ENCODE measurements at regions not wholly inside any gene's neighbourhood (a gene's known extent, or its start where the extent isn't known, plus 50 kb on each side); places are given as distances from the start of the nearest gene placed in this dataset.
A peak's percentile ranks its signal among the peaks of the same experiment; 100 is the strongest.
"Not testable (repeated sequence)": the region's sequence is repeated elsewhere in the genome, so short reads cannot be mapped to it uniquely, and the experiment has no call there.

- CTCF ChIA-PET: interaction anchor here (0.6 to 7.3 kb wide), 4 partner anchors 23 to 579 kb away, joined by 3 to 80 read pairs (median 3); partner anchors contain the start of gene PLK2
Observed at GRCh38 chr5:57884346-57885102, 401.9 kb upstream of the ACTBL2 start.

GRCh38 chr5:57880216-57880615 lies 397.6 kb upstream of the ACTBL2 start:
- Histone ChIP-seq H3K27ac (ENCODE audit: insufficient read depth in 1 of 2, low read depth in 1 of 2, low read length in 2 of 2, poor library complexity in 1 of 2, severe bottlenecking in 2 of 2) (no peak overlapping the region), H3K4me1 (ENCODE audit: control extremely low read depth in 1 of 4, control insufficient read depth in 4 of 4, insufficient read depth in 4 of 4, low read length in 3 of 4) (peaks cover 0 to 2% (median 0%) of the 10 kb centered on the region in 4 experiments), H3K4me3 (ENCODE audit: control insufficient read depth in 1 of 7, extremely low read depth in 1 of 7, insufficient read depth in 4 of 7, low read depth in 2 of 7, low read length in 6 of 7) (no peak overlapping the region), H3K9me3 (ENCODE audit: control extremely low read depth in 1 of 5, control insufficient read depth in 4 of 5, insufficient read depth in 2 of 5, low read depth in 1 of 5, low read length in 4 of 5) (no peaks in the 10 kb centered on the region), H3K27me3 (replicated peaks in 2 of 5; ENCODE audit: control insufficient read depth in 4 of 5, insufficient read depth in 5 of 5, low read length in 4 of 5) (no peaks in the 10 kb centered on the region), H3K36me3 (ENCODE audit: control insufficient read depth in 4 of 4, insufficient read depth in 4 of 4, low read length in 3 of 4) (no peaks in the 10 kb centered on the region)
- no peak for DNase-seq
- ChIA-PET POLR2A (no interaction called here), CTCF (interaction anchor here (1.0 to 1.6 kb wide), 2 partner anchors 10 to 580 kb away, joined by 4 to 7 read pairs; partner anchors contain the start of gene PLK2)
- WGBS (ENCODE audit: insufficient coverage): 100% methylated on average over 1 of the region's 2 CpGs

More at GRCh38 chr5:57884346-57885102, 401.9 kb upstream of the ACTBL2 start:
- POLR2A ChIA-PET: no interaction called here
- DNase-seq: no peak
- Histone ChIP-seq H3K27ac (ENCODE audit: insufficient read depth in 1 of 2, low read depth in 1 of 2, low read length in 2 of 2, poor library complexity in 1 of 2, severe bottlenecking in 2 of 2) (no peak overlapping the region), H3K9me3 (ENCODE audit: control extremely low read depth in 1 of 5, control insufficient read depth in 4 of 5, insufficient read depth in 2 of 5, low read depth in 1 of 5, low read length in 4 of 5) (no peaks in the 10 kb centered on the region), H3K4me3 (ENCODE audit: control insufficient read depth in 1 of 7, extremely low read depth in 1 of 7, insufficient read depth in 4 of 7, low read depth in 2 of 7, low read length in 6 of 7) (no peak overlapping the region), H3K27me3 (replicated peaks in 2 of 5; ENCODE audit: control insufficient read depth in 4 of 5, insufficient read depth in 5 of 5, low read length in 4 of 5) (no peaks in the 10 kb centered on the region), H3K36me3 (ENCODE audit: control insufficient read depth in 4 of 4, insufficient read depth in 4 of 4, low read length in 3 of 4) (no peaks in the 10 kb centered on the region), H3K4me1 (ENCODE audit: control extremely low read depth in 1 of 4, control insufficient read depth in 4 of 4, insufficient read depth in 4 of 4, low read length in 3 of 4) (peaks cover 0 to 2% (median 0%) of the 10 kb centered on the region in 4 experiments)
- WGBS (ENCODE audit: insufficient coverage): 100% methylated on average over 2 of the region's 5 CpGs

GRCh38 chr5:57878301-57878722 lies 395.7 kb upstream of the ACTBL2 start:
- no peak overlapping the region for H3K4me3 ChIP-seq (ENCODE audit: control insufficient read depth in 1 of 7, extremely low read depth in 1 of 7, insufficient read depth in 4 of 7, low read depth in 2 of 7, low read length in 6 of 7)
- no peaks in the 10 kb centered on the region for H3K36me3 ChIP-seq (ENCODE audit: control insufficient read depth in 4 of 4, insufficient read depth in 4 of 4, low read length in 3 of 4)
- 64% methylated on average over 4 of the region's 4 CpGs for WGBS (ENCODE audit: insufficient coverage)
- no peak overlapping the region for H3K27ac ChIP-seq (ENCODE audit: insufficient read depth in 1 of 2, low read depth in 1 of 2, low read length in 2 of 2, poor library complexity in 1 of 2, severe bottlenecking in 2 of 2)
- ChIA-PET POLR2A (no interaction called here), CTCF (interaction anchor here (0.6 to 1.7 kb wide), 3 partner anchors 10 to 583 kb away, joined by 3 to 4 read pairs (median 3); no protein-coding TSS in a partner anchor)
- no peaks in the 10 kb centered on the region for H3K9me3 ChIP-seq (ENCODE audit: control extremely low read depth in 1 of 5, control insufficient read depth in 4 of 5, insufficient read depth in 2 of 5, low read depth in 1 of 5, low read length in 4 of 5)
- peak in 1 of 3 donors; percentile 12 for DNase-seq
- H3K27me3 ChIP-seq (replicated peaks in 2 of 5; ENCODE audit: control insufficient read depth in 4 of 5, insufficient read depth in 5 of 5, low read length in 4 of 5): no peaks in the 10 kb centered on the region
- peaks cover 0 to 2% (median 0%) of the 10 kb centered on the region in 4 experiments for H3K4me1 ChIP-seq (ENCODE audit: control extremely low read depth in 1 of 4, control insufficient read depth in 4 of 4, insufficient read depth in 4 of 4, low read length in 3 of 4)

- WGBS (ENCODE audit: insufficient coverage): no CpG with 5 or more reads among the region's 1 CpG
- CTCF ChIA-PET: no interaction called here
- DNase-seq: no peak
Observed at GRCh38 chr5:57871496-57871895, 388.9 kb upstream of the ACTBL2 start.

DNA sequence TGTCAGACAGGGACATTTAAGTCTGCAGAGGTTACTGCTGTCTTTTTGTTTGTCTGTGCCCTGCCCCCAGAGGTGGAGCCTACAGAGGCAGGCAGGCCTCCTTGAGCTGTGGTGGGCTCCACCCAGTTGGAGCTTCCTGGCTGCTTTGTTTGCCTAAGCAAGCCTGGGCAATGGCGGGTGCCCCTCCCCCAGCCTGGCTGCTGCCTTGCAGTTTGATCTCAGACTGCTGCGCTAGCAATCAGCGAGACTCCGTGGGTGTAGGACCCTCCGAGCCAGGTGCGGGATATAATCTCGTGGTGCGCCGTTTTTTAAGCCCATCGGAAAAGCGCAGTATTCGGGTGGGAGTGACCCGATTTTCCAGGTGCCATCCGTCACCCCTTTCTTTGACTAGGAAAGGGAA lies 387.7 kb upstream of the ACTBL2 start:
- H3K27ac ChIP-seq (ENCODE audit: insufficient read depth in 1 of 2, low read depth in 1 of 2, low read length in 2 of 2, poor library complexity in 1 of 2, severe bottlenecking in 2 of 2); H3K27me3 ChIP-seq (replicated peaks in 2 of 5; ENCODE audit: control insufficient read depth in 4 of 5, insufficient read depth in 5 of 5, low read length in 4 of 5); CTCF ChIA-PET; H3K36me3 ChIP-seq (ENCODE audit: control insufficient read depth in 4 of 4, insufficient read depth in 4 of 4, low read length in 3 of 4); DNase-seq; H3K4me3 ChIP-seq (ENCODE audit: control insufficient read depth in 1 of 7, extremely low read depth in 1 of 7, insufficient read depth in 4 of 7, low read depth in 2 of 7, low read length in 6 of 7); POLR2A ChIA-PET; H3K9me3 ChIP-seq (ENCODE audit: control extremely low read depth in 1 of 5, control insufficient read depth in 4 of 5, insufficient read depth in 2 of 5, low read depth in 1 of 5, low read length in 4 of 5); H3K4me1 ChIP-seq (ENCODE audit: control extremely low read depth in 1 of 4, control insufficient read depth in 4 of 4, insufficient read depth in 4 of 4, low read length in 3 of 4): not testable (repeated sequence)
- WGBS (ENCODE audit: insufficient coverage): no CpG with 5 or more reads among the region's 14 CpGs

More at GRCh38 chr5:57871496-57871895, 388.9 kb upstream of the ACTBL2 start:
- Histone ChIP-seq H3K27me3 (replicated peaks in 2 of 5; ENCODE audit: control insufficient read depth in 4 of 5, insufficient read depth in 5 of 5, low read length in 4 of 5) (no peaks in the 10 kb centered on the region), H3K27ac (ENCODE audit: insufficient read depth in 1 of 2, low read depth in 1 of 2, low read length in 2 of 2, poor library complexity in 1 of 2, severe bottlenecking in 2 of 2) (no peak overlapping the region), H3K4me1 (ENCODE audit: control extremely low read depth in 1 of 4, control insufficient read depth in 4 of 4, insufficient read depth in 4 of 4, low read length in 3 of 4) (no peaks in the 10 kb centered on the region), H3K36me3 (ENCODE audit: control insufficient read depth in 4 of 4, insufficient read depth in 4 of 4, low read length in 3 of 4) (no peaks in the 10 kb centered on the region), H3K4me3 (ENCODE audit: control insufficient read depth in 1 of 7, extremely low read depth in 1 of 7, insufficient read depth in 4 of 7, low read depth in 2 of 7, low read length in 6 of 7) (no peak overlapping the region), H3K9me3 (ENCODE audit: control extremely low read depth in 1 of 5, control insufficient read depth in 4 of 5, insufficient read depth in 2 of 5, low read depth in 1 of 5, low read length in 4 of 5) (peaks cover 0 to 1% (median 0%) of the 10 kb centered on the region in 5 experiments)
- POLR2A ChIA-PET: no interaction called here

- no peak overlapping the region for H3K27ac ChIP-seq (ENCODE audit: insufficient read depth in 1 of 2, low read depth in 1 of 2, low read length in 2 of 2, poor library complexity in 1 of 2, severe bottlenecking in 2 of 2)
- no peaks in the 10 kb centered on the region for H3K27me3 ChIP-seq (replicated peaks in 2 of 5; ENCODE audit: control insufficient read depth in 4 of 5, insufficient read depth in 5 of 5, low read length in 4 of 5)
- no peaks in the 10 kb centered on the region for H3K9me3 ChIP-seq (ENCODE audit: control extremely low read depth in 1 of 5, control insufficient read depth in 4 of 5, insufficient read depth in 2 of 5, low read depth in 1 of 5, low read length in 4 of 5)
- no peak for DNase-seq
- ChIA-PET CTCF (interaction anchor here (1.4 kb wide), 1 partner anchor 16 kb away, joined by 3 read pairs; no protein-coding TSS in a partner anchor), POLR2A (no interaction called here)
- H3K36me3 ChIP-seq (ENCODE audit: control insufficient read depth in 4 of 4, insufficient read depth in 4 of 4, low read length in 3 of 4): no peaks in the 10 kb centered on the region
- no peak overlapping the region for H3K4me3 ChIP-seq (ENCODE audit: control insufficient read depth in 1 of 7, extremely low read depth in 1 of 7, insufficient read depth in 4 of 7, low read depth in 2 of 7, low read length in 6 of 7)
- H3K4me1 ChIP-seq (ENCODE audit: control extremely low read depth in 1 of 4, control insufficient read depth in 4 of 4, insufficient read depth in 4 of 4, low read length in 3 of 4): no peaks in the 10 kb centered on the region
- 100% methylated on average over 1 of the region's 2 CpGs for WGBS (ENCODE audit: insufficient coverage)
Observed at GRCh38 chr5:57863661-57864060, 381.1 kb upstream of the ACTBL2 start.

DNA sequence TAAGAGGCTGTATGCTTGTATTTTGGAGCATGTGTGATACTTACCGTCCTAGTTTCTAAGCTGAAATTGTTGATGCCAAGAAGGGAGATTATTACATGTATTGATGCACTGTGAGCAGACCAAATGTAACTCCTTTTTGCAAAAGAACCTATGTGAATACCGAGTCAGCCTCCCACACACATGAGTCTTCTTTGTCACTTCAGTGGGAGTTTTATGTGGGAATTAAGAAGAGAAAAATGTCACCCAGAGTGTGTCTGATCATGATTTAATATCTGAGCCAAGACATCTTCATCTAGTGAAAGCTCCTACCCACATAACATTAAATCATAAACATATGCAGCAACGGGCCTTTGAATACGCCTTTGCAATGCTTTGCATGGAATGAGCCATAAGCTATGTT lies 380.3 kb upstream of the ACTBL2 start:
- ChIA-PET POLR2A (no interaction called here), CTCF (interaction anchor here (1.4 kb wide), 1 partner anchor 16 kb away, joined by 3 read pairs; no protein-coding TSS in a partner anchor)
- no peaks in the 10 kb centered on the region for H3K36me3 ChIP-seq (ENCODE audit: control insufficient read depth in 4 of 4, insufficient read depth in 4 of 4, low read length in 3 of 4)
- no peak for DNase-seq
- H3K4me3 ChIP-seq (ENCODE audit: control insufficient read depth in 1 of 7, extremely low read depth in 1 of 7, insufficient read depth in 4 of 7, low read depth in 2 of 7, low read length in 6 of 7): no peak overlapping the region
- H3K27ac ChIP-seq (ENCODE audit: insufficient read depth in 1 of 2, low read depth in 1 of 2, low read length in 2 of 2, poor library complexity in 1 of 2, severe bottlenecking in 2 of 2): no peak overlapping the region
- H3K9me3 ChIP-seq (ENCODE audit: control extremely low read depth in 1 of 5, control insufficient read depth in 4 of 5, insufficient read depth in 2 of 5, low read depth in 1 of 5, low read length in 4 of 5): no peaks in the 10 kb centered on the region
- WGBS (ENCODE audit: insufficient coverage): no CpG with 5 or more reads among the region's 4 CpGs
- no peaks in the 10 kb centered on the region for H3K4me1 ChIP-seq (ENCODE audit: control extremely low read depth in 1 of 4, control insufficient read depth in 4 of 4, insufficient read depth in 4 of 4, low read length in 3 of 4)
- no peaks in the 10 kb centered on the region for H3K27me3 ChIP-seq (replicated peaks in 2 of 5; ENCODE audit: control insufficient read depth in 4 of 5, insufficient read depth in 5 of 5, low read length in 4 of 5)

Measured in common myeloid progenitor, CD34-positive (primary cell).